ENCODE measurements at regions not wholly inside any gene's neighbourhood (a gene's known extent, or its start where the extent isn't known, plus 50 kb on each side); places are given as distances from the start of the nearest gene placed in this dataset.
"Not testable (repeated sequence)": the region's sequence is repeated elsewhere in the genome, so short reads cannot be mapped to it uniquely, and the experiment has no call there.

DNA sequence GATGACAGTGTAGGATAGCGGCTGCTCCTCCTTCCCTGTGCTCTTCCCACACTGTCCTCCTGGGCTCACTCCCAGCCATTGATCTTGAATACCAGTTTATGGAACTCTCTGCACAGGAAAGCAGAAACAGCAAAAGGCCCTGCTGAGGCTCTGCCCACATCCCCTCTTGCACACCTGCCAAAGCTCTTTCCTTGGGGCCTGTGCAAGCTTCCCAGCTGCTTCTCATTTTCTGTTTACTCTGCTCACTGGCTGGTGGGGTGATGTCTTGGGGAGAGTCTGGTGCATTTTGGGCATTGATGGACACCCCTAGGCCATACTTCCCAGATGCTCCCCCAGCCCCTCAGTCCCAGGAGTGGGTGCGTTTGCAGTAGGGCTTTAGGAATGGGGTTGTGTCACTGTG lies 361.8 kb downstream of the TMEM121 start:
- TF ChIP-seq, protein P1, sequence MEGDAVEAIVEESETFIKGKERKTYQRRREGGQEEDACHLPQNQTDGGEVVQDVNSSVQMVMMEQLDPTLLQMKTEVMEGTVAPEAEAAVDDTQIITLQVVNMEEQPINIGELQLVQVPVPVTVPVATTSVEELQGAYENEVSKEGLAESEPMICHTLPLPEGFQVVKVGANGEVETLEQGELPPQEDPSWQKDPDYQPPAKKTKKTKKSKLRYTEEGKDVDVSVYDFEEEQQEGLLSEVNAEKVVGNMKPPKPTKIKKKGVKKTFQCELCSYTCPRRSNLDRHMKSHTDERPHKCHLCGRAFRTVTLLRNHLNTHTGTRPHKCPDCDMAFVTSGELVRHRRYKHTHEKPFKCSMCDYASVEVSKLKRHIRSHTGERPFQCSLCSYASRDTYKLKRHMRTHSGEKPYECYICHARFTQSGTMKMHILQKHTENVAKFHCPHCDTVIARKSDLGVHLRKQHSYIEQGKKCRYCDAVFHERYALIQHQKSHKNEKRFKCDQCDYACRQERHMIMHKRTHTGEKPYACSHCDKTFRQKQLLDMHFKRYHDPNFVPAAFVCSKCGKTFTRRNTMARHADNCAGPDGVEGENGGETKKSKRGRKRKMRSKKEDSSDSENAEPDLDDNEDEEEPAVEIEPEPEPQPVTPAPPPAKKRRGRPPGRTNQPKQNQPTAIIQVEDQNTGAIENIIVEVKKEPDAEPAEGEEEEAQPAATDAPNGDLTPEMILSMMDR (conservative IDR thresholded peaks at IDR 0.05; ENCODE audit: low read depth, low read length): no peak

DNA sequence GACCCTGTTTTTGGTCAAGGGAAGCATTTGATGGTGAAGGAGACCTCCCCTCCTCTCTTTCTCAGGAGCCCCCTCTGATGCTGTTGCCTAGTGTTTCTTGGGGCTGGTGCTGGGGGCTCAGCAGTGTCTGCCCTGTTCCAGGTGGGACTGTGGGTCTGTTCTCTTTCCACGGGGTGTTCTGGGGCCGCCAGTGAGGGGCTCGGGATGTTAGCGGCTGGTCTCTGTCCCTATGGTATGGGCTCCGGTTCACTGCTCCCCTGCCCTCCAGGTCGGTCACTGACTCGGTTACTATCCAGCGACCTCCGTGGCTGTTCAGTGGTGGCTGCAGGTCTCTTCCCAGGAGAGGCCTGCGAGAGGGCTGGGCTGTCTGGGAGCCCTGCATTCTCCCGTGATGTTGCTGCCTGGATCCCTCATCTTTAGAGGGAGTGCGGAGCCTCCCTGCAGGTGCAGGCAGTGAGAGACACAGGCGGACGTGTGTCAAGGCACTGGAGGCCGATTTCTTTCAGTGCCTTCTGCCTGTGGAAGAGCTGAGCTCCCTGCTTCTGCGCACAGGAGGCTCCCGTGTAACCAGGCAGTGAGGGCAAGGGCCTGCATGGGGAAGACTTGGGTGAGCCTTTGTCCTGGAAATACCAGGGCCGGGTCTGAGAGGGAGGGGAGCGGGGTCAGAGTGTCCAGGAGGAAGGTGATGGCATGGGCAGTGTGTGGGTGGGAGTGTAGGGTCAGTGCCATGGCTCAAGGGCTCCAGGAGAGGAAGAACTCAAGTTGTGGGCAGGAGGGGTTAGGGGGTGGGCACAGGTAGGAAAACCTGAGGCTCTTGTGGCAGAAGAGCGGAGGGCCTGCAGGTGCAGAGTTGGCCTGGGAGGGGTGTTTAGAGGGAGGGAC lies 362.6 kb downstream of the TMEM121 start:
- no peak overlapping the region for H3K4me3 ChIP-seq (ENCODE audit: low read depth, low read length)
- no peak for DNase-seq (ENCODE audit: low read depth)
- TF ChIP-seq, protein P1 (conservative IDR thresholded peaks at IDR 0.05; ENCODE audit: low read depth, low read length): no peak

More for the DNA sequence above, 361.8 kb downstream of the TMEM121 start:
- DNase-seq (ENCODE audit: low read depth): no peak
- no peak overlapping the region for H3K4me3 ChIP-seq (ENCODE audit: low read depth, low read length)

DNA sequence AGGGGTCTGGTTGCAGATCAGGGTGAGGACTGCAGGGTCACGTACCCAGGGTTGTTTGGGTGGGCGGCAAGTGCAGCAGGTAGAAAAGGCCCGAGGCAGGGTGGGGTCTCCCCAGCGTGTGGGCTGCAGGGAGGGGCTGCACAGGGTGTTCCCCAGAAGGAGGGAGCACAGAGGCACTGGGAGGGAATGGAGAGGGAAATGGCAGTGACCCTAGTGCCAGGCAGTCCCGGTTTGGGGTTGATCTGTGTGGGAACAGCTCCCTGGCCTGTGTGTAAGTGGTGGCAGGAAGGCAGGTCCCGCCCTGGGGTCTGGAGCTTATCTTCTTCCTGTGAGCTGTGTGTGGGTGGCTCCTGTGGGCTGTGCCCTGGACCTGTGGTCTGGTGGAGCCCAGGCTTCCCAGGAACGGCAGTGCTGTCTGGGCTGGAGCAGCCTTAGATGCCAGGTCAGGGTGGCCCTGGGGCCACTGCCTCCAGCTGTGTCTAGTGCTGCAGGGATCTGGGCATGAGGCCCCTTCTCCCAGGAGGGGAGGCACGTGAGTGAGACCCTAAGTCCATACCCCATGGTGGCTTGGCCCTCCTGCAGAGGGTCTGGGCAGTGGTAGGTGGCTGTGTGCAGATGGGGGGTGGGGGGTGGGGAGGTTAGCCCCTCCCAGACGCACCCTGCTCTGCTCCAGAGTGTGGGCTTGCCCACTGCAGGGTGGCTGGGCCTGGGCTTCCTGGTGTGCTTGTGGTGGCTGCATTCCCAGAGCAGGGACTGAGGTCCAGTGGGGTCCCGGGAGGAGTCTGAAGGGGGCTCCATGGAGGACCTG lies 363.5 kb downstream of the TMEM121 start:
- TF ChIP-seq, protein P1 (conservative IDR thresholded peaks at IDR 0.05; ENCODE audit: low read depth, low read length): no peak
- no peak for DNase-seq (ENCODE audit: low read depth)
- H3K4me3 ChIP-seq (ENCODE audit: low read depth, low read length): no peak overlapping the region

DNA sequence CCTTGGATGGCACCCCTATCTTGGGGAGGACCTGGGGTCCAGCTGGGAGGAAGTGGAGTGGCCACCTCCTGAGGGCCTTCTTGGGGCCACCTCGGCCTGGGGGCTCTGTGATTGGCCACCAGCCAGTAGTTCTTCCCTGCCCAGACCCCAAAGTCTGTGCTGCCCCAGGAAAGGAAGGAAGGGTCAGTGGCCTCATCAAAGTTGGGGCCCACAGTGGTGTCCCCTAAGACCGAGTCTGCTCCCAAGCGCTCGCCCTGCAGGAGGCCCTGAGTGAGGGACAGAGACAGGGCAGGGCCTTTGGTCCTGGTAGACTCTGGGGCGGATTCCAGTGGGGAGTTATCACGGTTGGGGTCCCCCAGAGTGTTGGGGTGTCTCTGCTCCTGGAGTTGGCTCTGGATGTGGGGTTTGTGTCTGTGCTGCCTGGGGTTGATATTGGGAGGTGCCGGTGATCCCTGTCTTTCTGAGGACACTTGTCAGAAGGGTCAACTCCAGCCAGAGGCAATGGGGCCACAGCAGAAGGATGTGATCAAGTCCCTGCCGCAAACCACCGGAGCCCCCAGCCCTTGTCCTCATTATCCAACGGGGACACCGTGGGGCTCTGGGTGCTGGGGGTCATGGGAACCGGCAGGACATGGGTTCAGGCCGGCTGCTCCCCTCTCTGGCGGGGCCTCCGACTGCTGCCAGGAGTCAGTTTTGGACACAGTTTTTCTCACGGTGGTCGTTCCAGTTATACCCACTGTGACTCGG lies 364.3 kb downstream of the TMEM121 start:
- no peak for DNase-seq (ENCODE audit: low read depth)
- no peak overlapping the region for H3K4me3 ChIP-seq (ENCODE audit: low read depth, low read length)
- TF ChIP-seq, protein P1 (conservative IDR thresholded peaks at IDR 0.05; ENCODE audit: low read depth, low read length): no peak

DNA sequence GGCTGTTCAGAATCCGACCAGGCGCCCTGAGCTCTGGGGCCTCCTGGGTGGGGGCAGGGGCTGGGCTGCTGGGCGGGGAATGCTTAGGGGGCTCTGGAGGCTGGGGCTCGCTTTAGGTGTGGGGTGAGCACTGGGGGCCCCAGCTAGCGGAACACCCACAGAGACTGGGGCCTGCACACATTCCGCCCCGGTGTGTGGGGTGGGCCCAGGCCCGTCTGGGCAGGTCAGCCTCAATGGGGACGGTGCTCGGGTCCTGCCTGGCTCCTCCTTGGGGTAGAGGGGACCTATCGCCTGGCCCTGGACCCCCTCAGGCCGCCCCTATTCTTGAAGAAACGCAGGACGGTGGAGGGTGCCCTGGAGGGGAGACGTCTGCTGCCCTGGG lies 364.8 kb downstream of the TMEM121 start:
- no peak overlapping the region for H3K4me3 ChIP-seq (ENCODE audit: low read depth, low read length)
- DNase-seq (ENCODE audit: low read depth): no peak
- TF ChIP-seq, protein P1 (conservative IDR thresholded peaks at IDR 0.05; ENCODE audit: low read depth, low read length): no peak

DNA sequence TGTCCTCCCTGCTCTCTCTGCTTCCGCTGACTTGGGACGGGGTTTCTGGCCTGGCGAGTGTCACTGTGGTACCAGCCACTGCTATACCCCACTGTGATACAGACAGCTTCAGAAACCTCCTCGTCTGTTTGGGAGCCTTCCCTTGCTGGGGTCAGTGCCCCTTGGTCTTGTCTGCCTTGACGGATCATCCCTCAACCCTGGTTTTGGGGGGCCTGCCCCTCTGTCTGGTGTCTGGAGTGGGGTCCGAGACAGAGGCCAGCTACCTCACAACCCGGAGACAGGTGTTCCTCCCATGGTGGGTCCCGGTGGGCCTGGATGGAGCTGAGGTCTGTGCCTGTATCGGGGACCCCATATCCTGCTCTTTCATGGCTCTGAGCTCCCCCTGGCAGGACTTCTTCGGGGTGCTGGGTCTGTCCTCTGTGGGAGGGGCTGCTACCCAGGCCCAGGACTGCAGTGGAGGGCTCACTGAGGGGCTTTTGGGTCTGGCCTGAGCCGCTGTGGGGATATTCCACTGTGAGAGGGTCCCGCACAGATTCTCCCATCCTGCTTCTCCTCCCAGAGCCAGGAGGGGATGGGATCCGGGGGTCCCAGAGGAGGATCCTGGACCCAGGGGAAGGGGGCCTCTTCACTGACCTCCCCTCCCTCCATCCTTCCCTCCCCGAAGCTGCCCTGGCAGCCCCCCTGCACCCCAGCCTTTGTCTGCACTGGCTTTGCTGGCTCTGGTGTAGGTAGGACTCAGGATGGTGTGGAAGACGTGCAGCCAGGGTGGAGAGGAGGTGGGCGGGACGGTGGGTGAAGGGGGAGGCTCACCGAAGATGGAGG lies 365.5 kb downstream of the TMEM121 start:
- H3K4me3 ChIP-seq (ENCODE audit: low read depth, low read length): no peak overlapping the region
- TF ChIP-seq, protein P1 (conservative IDR thresholded peaks at IDR 0.05; ENCODE audit: low read depth, low read length): no peak
- no peak for DNase-seq (ENCODE audit: low read depth)

DNA sequence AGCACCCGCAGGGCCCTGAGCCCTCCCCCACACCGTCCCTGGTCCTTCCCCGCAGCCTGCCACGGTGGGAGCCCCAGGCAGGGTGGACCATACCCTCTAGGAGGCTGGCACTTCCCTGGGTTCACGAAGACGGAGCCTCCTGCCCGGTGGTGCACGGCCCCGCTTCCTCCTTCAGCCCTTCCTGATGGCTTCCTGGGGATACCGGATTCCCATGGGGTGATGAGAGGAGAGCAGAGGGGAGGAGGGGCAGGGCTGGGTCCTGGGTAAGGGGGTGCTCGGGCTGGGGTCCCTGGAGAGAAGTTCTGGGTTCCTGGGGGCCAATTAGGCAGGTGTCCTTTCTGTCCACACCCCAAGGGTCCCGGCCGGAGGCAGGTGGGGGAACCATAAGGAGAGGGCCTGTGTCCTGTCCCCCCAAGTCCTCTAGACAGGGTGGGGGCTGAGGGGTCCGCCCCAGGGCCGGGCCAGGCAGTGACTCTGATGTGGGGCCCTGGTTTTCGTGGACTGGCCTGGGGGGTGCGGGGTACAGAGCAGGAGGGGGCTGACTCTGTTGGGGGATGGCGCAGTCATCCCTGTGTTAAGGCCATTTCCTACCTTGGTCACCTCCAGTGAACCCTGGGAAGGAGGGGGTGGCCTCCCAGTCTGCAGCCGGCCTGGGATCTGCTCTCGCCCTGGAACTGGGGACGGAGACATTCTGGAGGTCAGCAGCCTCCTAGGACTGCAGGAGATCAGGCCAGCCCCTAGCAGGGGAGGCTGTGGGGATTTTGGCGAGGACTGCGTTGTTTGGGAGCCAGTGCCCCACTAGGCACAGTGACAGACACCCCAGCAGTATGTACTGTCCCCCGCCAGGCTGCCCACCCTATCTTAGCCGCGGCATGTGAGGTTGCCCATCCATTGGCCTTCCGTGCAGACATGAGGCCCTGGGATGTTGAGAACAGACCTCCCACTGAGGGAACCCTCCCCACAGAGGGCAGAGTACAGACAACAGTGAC lies 366.4 kb downstream of the TMEM121 start:
- not testable (repeated sequence) for DNase-seq (ENCODE audit: low read depth); H3K4me3 ChIP-seq (ENCODE audit: low read depth, low read length)

DNA sequence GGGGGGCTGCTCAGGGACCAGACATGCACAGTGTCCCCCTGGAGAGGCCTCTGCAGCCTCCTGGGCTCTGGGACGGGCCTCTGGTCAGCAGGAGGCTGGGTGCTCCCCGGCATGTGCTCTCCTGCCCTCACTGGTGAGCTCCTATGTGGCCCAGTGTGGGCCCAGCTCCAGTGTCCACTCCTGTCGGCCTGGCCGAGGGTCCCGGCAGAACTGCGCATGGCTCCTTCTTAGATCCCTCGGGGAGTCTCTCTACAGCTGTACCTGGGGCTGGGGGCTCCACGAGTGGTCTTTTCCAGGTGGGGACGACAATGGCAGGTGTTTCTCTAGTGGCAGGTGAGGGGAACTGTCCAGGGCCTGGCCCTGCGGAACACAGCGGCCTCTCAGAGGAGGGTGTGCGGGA lies 367.3 kb downstream of the TMEM121 start:
- not testable (repeated sequence) for H3K4me3 ChIP-seq (ENCODE audit: low read depth, low read length); DNase-seq (ENCODE audit: low read depth)
